ENCODE measurements at regions not wholly inside any gene's neighbourhood (a gene's known extent, or its start where the extent isn't known, plus 50 kb on each side); places are given as distances from the start of the nearest gene placed in this dataset.

GRCh38 chr20:52444455-52444854 is 252.9 kb upstream of the ZFP64 start:
- no peaks in the 10 kb centered on the region; a peak in 1 of 4 replicates for H3K36me3 ChIP-seq (ENCODE audit: control insufficient read depth in 1 of 2, insufficient read depth in 2 of 2, low read length in 2 of 2)
- no peaks in the 10 kb centered on the region for H3K9me2 ChIP-seq (ENCODE audit: insufficient read depth)
- H3K4me2 ChIP-seq (ENCODE audit: low read length) = no peak overlapping the region
- ChIA-PET CTCF (no interaction called here), RAD21 (ENCODE audit: low non-redundant PET in 1 of 2, low total read pairs in 2 of 2, uncharacterized antibody in 2 of 2, unreplicated experiment in 2 of 2) (no interaction called here), POLR2A (no interaction called here)
- no peaks in the 10 kb centered on the region for H4K20me1 ChIP-seq (ENCODE audit: insufficient read depth)
- H3K4me1 ChIP-seq (ENCODE audit: control insufficient read depth in 1 of 2, insufficient read depth in 2 of 2, low read length in 2 of 2) = no peaks in the 10 kb centered on the region
- ATAC-seq = no peak
- no peak overlapping the region for H3K4me3 ChIP-seq (replicated peaks in 1 of 2; ENCODE audit: low read depth in 1 of 2, low read length in 2 of 2)
- no peak for TF ChIP-seq REST (IDR thresholded peaks at IDR 0.05; ENCODE audit: low read depth)
- TF ChIP-seq CEBPB (IDR thresholded peaks at IDR 0.05; ENCODE audit: low read depth) = no peak
- no peak for TF ChIP-seq POLR2AphosphoS5 (IDR thresholded peaks at IDR 0.05; ENCODE audit: low read depth, low read length)
- no peak for TF ChIP-seq ZBTB33 (IDR thresholded peaks at IDR 0.05; ENCODE audit: extremely low read depth, insufficient replicate concordance, low read length)
- no peak for TF ChIP-seq CBX3 (IDR thresholded peaks at IDR 0.05; ENCODE audit: low read depth)
- TF ChIP-seq ZFX (IDR thresholded peaks at IDR 0.05) = no peak
- no peak for TF ChIP-seq ELF1 (IDR thresholded peaks at IDR 0.05; ENCODE audit: borderline replicate concordance, low read depth)
- TF ChIP-seq SP1 (IDR thresholded peaks at IDR 0.05; ENCODE audit: low read depth) = no peak
- TF ChIP-seq YY1 (IDR thresholded peaks at IDR 0.05; ENCODE audit: extremely low read depth, insufficient replicate concordance, low read depth, low read length) = no peak
- TF ChIP-seq SRF (IDR thresholded peaks at IDR 0.05; ENCODE audit: low read depth) = no peak
- no peak for TF ChIP-seq TCF7L2 (IDR thresholded peaks at IDR 0.05; ENCODE audit: borderline replicate concordance, extremely low read depth, insufficient read depth, insufficient read length)
- TF ChIP-seq EGR1 (IDR thresholded peaks at IDR 0.05; ENCODE audit: low read depth) = no peak
- TF ChIP-seq JUND (IDR thresholded peaks at IDR 0.05) = no peak
- TF ChIP-seq MAX (IDR thresholded peaks at IDR 0.05) = no peak
- TF ChIP-seq ZNF274 (IDR thresholded peaks at IDR 0.05; ENCODE audit: low read depth, low read length) = no peak
- no peak for TF ChIP-seq SIN3A (IDR thresholded peaks at IDR 0.05; ENCODE audit: low read depth)
- no peak overlapping the region for H3K27ac ChIP-seq (ENCODE audit: low read depth, low read length)
- intact Hi-C loops (cut with micrococcal nuclease) = no loop called here
- H3K27me3 ChIP-seq (ENCODE audit: insufficient read depth, low read length) = no peaks in the 10 kb centered on the region
- H2AFZ ChIP-seq (ENCODE audit: low read depth, low read length, poor library complexity, severe bottlenecking) = no peak overlapping the region
- no TSS peak for BruUV-seq (replicated peaks)
- no peak overlapping the region for H3K9ac ChIP-seq (ENCODE audit: low read length)
- no peaks in the 10 kb centered on the region for H3K79me2 ChIP-seq (ENCODE audit: insufficient read depth, low read length)
- H3K9me3 ChIP-seq (ENCODE audit: control insufficient read depth in 1 of 2, insufficient read depth in 1 of 2, low read depth in 1 of 2, low read length in 2 of 2) = no peaks in the 10 kb centered on the region
- no peak for DNase-seq (ENCODE audit: low read depth, low spot score)

Measured in HCT116 (cell line).